Activated naive CD8-positive, alpha-beta T cell treated with anti-CD3 and anti-CD28 coated beads, Interleukin-2, amount 10 ng/mL, durations not matched to agents 7 days and 5 days (primary cell): ENCODE measurements at regions not wholly inside any gene's neighbourhood (a gene's known extent, or its start where the extent isn't known, plus 50 kb on each side); places are given as distances from the start of the nearest gene placed in this dataset.

ENCODE experiments used
- ATAC-seq: fragments of 150-1000 bp; cut with Tn5 transposase; one replicate; pipeline ENCODE4 v1.10.0; 2021; ENCODE audit warnings: low read depth, moderate library complexity
- POLR2A ChIA-PET: fragments of 350-600 bp; sonication (Branson Sonifier 250); formaldehyde crosslinking; loops from one replicate; lab custom pipeline; 2021; ENCODE audit warnings: antibody characterized with exemption; lab: Charles Lee
- DNase-seq: peaks from one replicate; pipeline ENCODE4 v3.0.0; 2021
- H3K27ac Mint-ChIP-seq: one replicate; pipeline ENCODE4 v1.8.0; 2022; ENCODE audit warnings: mild to moderate bottlenecking, mixed read lengths
- H3K27me3 Mint-ChIP-seq: one replicate; pipeline ENCODE4 v1.8.0; 2022; ENCODE audit warnings: mild to moderate bottlenecking, moderate library complexity, mixed read lengths
- H3K36me3 Mint-ChIP-seq: one replicate; pipeline ENCODE4 v1.8.0; 2021; ENCODE audit warnings: mild to moderate bottlenecking, mixed read lengths
- H3K4me1 Mint-ChIP-seq: one replicate; pipeline ENCODE4 v1.8.0; 2021; ENCODE audit warnings: mixed read lengths
- H3K4me3 Mint-ChIP-seq: one replicate; pipeline ENCODE4 v1.8.0; 2022; ENCODE audit warnings: mild to moderate bottlenecking, moderate library complexity, mixed read lengths
- H3K9me3 Mint-ChIP-seq: one replicate; pipeline ENCODE4 v1.8.0; 2021; ENCODE audit warnings: mixed read lengths

GRCh38 chr6:132244744-132245143 lies 156.5 kb downstream of the MOXD1 start:
- no peak overlapping the region for H3K4me3 Mint-ChIP-seq
- ATAC-seq, result no peak
- no peaks in the 10 kb centered on the region for H3K36me3 Mint-ChIP-seq
- H3K27me3 Mint-ChIP-seq, result no peaks in the 10 kb centered on the region
- H3K4me1 Mint-ChIP-seq, result no peaks in the 10 kb centered on the region
- no peak overlapping the region for H3K27ac Mint-ChIP-seq
- DNase-seq, result no peak
- POLR2A ChIA-PET, result no interaction called here
- no peaks in the 10 kb centered on the region for H3K9me3 Mint-ChIP-seq

DNA sequence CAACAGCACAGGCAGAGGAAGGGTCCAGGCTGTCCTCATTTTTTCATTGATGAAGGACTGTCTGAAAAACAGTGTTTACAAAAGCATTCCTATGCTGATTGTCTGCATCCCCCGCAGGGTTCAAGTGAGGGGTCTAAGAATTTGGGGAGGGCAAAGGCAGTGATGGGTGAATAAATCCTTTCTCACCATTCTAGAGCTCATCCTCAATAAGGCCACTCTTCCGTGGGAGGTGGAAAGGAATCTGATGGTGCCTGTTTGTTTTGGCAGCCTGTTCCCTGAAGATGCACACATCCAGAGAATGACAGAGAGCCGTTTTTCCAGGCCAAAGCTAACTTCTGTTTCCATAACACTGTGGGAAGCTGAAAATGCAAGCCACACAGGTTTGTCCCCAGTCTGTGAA lies 164.5 kb downstream of the MOXD1 start:
- Mint-ChIP-seq H3K27ac (no peak overlapping the region), H3K36me3 (no peaks in the 10 kb centered on the region), H3K4me3 (no peak overlapping the region), H3K9me3 (no peaks in the 10 kb centered on the region), H3K4me1 (no peaks in the 10 kb centered on the region), H3K27me3 (peaks cover 10% of the 10 kb centered on the region)
- no peak for DNase-seq
- ATAC-seq, result no peak
- POLR2A ChIA-PET, result no interaction called here

GRCh38 chr6:132236281-132236680 lies 165.0 kb downstream of the MOXD1 start:
- DNase-seq (no peak), ATAC-seq (no peak)
- Mint-ChIP-seq H3K9me3 (no peaks in the 10 kb centered on the region), H3K4me1 (no peaks in the 10 kb centered on the region), H3K4me3 (no peak overlapping the region), H3K36me3 (no peaks in the 10 kb centered on the region), H3K27ac (no peak overlapping the region), H3K27me3 (peaks cover 10% of the 10 kb centered on the region)
- POLR2A ChIA-PET, result no interaction called here

- H3K4me3 Mint-ChIP-seq, result no peak overlapping the region
- POLR2A ChIA-PET, result no interaction called here
- H3K27me3 Mint-ChIP-seq, result peaks cover 10% of the 10 kb centered on the region
- H3K27ac Mint-ChIP-seq, result no peak overlapping the region
- ATAC-seq (no peak), DNase-seq (no peak)
- H3K36me3 Mint-ChIP-seq, result no peaks in the 10 kb centered on the region
- H3K9me3 Mint-ChIP-seq, result no peaks in the 10 kb centered on the region
- H3K4me1 Mint-ChIP-seq, result no peaks in the 10 kb centered on the region
Measured at GRCh38 chr6:132235596-132236280, 165.5 kb downstream of the MOXD1 start.

- DNase-seq (no peak), ATAC-seq (no peak)
- H3K4me1 Mint-ChIP-seq, result no peaks in the 10 kb centered on the region
- no peak overlapping the region for H3K27ac Mint-ChIP-seq
- H3K9me3 Mint-ChIP-seq, result no peaks in the 10 kb centered on the region
- H3K36me3 Mint-ChIP-seq, result no peaks in the 10 kb centered on the region
- POLR2A ChIA-PET, result no interaction called here
- peaks cover 10% of the 10 kb centered on the region for H3K27me3 Mint-ChIP-seq
- no peak overlapping the region for H3K4me3 Mint-ChIP-seq
Measured at GRCh38 chr6:132234356-132234755, 166.9 kb downstream of the MOXD1 start.

DNA sequence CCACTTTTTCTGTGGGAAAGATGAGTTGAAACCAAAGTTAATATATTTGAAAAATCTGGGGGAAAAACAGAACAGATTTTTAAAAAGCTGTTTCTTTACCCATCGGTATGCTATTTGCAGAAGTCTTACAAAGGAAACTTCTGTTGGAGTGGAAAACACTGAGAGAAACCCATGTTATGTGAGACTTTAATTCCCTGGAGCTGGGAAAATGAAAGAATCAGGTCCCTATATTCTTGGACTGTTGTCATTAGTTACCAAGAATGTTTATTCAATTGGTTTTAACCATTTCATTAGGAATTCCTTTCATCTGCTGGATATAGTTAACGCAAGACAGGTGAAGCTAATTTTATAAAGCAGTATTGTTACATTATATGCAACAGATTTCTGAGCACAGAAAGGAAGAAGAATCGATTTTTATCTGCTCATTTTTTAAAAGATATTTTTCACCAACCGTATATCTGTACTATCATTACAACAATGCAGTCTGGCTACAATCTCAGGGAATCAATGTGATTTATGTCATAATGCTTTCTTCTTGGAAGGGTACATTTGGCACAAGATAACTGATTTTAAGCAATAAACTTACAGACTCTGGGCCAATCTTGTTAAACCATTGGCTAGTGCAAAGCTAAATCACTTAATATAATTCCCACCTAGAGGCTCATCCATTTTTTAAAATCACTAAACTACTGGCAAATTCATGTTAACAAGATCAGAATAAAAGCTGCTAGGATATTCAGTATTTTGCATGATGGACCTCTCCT lies 170.0 kb downstream of the MOXD1 start:
- H3K4me3 Mint-ChIP-seq, result no peak overlapping the region
- H3K36me3 Mint-ChIP-seq, result no peaks in the 10 kb centered on the region
- H3K4me1 Mint-ChIP-seq, result no peaks in the 10 kb centered on the region
- DNase-seq (no peak), ATAC-seq (no peak)
- POLR2A ChIA-PET, result no interaction called here
- H3K27me3 Mint-ChIP-seq, result peaks cover 6% of the 10 kb centered on the region
- H3K27ac Mint-ChIP-seq, result no peak overlapping the region
- H3K9me3 Mint-ChIP-seq, result no peaks in the 10 kb centered on the region

DNA sequence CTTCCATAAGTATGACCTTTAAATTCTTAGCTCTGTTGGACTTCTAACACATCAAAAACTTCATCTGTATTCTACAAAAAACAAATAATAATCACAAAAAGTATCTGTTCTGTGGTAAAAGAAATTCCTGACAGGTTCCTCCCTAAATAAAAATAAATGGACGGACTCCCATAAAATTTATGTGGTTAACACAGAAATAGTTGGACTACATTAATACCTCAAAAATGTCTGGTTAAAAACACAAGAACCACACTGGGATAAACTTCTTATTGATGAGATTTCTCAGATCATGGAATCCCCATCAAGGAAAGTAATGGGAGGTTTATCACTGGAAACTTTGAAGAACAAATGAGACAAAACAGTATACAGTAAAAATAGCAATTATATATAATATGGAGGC lies 172.4 kb downstream of the MOXD1 start:
- H3K9me3 Mint-ChIP-seq, result peaks cover 6% of the 10 kb centered on the region
- POLR2A ChIA-PET, result no interaction called here
- H3K4me1 Mint-ChIP-seq, result no peaks in the 10 kb centered on the region
- no peak overlapping the region for H3K4me3 Mint-ChIP-seq
- no peak overlapping the region for H3K27ac Mint-ChIP-seq
- ATAC-seq, result no peak
- H3K36me3 Mint-ChIP-seq, result no peaks in the 10 kb centered on the region
- H3K27me3 Mint-ChIP-seq, result peaks cover 3% of the 10 kb centered on the region
- DNase-seq, result no peak

DNA sequence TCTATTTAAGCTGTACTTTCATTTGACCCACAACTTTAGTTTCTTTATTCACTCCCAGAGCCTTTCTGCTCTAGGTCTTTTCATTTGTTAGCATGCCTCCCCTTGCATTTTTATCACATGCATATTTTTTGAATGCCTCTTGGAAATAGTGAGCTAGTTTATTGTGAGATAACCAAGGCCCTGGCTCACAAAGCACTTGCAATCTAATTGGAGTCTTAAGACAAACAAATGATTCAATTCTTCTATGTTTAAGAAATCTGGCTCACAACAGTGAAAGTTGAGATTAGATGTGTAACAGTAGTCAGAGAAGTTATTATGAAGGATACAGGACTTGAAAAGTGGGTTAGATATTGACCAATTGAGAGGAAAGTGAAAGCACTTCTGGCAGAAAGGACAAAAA lies 173.4 kb downstream of the MOXD1 start:
- H3K9me3 Mint-ChIP-seq, result peaks cover 6% of the 10 kb centered on the region
- DNase-seq (no peak), ATAC-seq (no peak)
- peaks cover 3% of the 10 kb centered on the region for H3K27me3 Mint-ChIP-seq
- POLR2A ChIA-PET, result no interaction called here
- no peak overlapping the region for H3K4me3 Mint-ChIP-seq
- no peak overlapping the region for H3K27ac Mint-ChIP-seq
- H3K4me1 Mint-ChIP-seq, result no peaks in the 10 kb centered on the region
- H3K36me3 Mint-ChIP-seq, result no peaks in the 10 kb centered on the region

DNA sequence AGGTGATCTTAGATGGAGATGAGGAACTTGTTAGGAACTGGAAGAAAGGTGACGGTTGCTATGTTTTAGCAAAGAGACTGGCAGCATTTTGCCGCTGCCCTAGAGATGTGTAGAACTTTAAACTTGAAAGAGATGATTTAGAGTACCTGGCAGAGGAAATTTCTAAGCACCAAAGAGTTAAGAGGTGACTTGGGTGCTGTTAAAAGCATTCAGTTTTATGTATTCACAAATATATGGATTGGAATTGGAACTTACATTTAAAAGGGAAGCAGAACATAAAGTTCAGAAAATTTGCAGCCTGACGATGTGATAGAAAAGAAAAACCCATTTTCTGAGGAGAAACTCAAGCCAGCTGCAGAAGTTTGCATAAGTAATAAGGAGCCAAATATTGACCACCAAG lies 176.3 kb downstream of the MOXD1 start:
- no peaks in the 10 kb centered on the region for H3K4me1 Mint-ChIP-seq
- ATAC-seq (no peak), DNase-seq (no peak)
- peaks cover 5% of the 10 kb centered on the region for H3K27me3 Mint-ChIP-seq
- no peak overlapping the region for H3K4me3 Mint-ChIP-seq
- peaks cover 6% of the 10 kb centered on the region for H3K9me3 Mint-ChIP-seq
- POLR2A ChIA-PET, result no interaction called here
- H3K36me3 Mint-ChIP-seq, result no peaks in the 10 kb centered on the region
- H3K27ac Mint-ChIP-seq, result no peak overlapping the region

DNA sequence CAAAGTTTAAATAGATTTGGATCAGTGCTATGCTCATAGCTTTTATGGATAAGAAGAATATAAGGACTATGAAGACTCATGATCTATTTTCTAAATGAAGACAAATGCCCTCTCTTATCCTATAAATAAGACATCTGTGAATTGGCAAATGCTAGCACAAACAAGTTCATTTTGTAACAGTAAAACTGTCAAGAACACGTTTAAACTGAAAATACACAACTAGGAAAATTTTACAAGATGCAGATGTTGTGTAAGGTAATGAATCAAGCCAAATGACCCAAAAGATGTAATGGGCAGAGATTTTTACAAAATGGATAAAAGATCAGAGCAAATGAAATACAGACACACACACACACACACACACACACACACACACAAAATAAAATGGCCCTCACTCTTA lies 180.5 kb downstream of the MOXD1 start:
- POLR2A ChIA-PET, result no interaction called here
- no peak for DNase-seq

GRCh38 chr6:132219901-132220300 lies 181.4 kb downstream of the MOXD1 start:
- Mint-ChIP-seq H3K4me1 (no peaks in the 10 kb centered on the region), H3K27ac (no peak overlapping the region), H3K9me3 (peaks cover 3% of the 10 kb centered on the region), H3K4me3 (no peak overlapping the region), H3K27me3 (peaks cover 8% of the 10 kb centered on the region), H3K36me3 (no peaks in the 10 kb centered on the region)
- no peak for DNase-seq
- ATAC-seq, result no peak
- POLR2A ChIA-PET, result no interaction called here

More for the DNA sequence above, 180.5 kb downstream of the MOXD1 start:
- H3K27ac Mint-ChIP-seq, result no peak overlapping the region
- H3K4me1 Mint-ChIP-seq, result no peaks in the 10 kb centered on the region
- no peak overlapping the region for H3K4me3 Mint-ChIP-seq
- H3K9me3 Mint-ChIP-seq, result peaks cover 3% of the 10 kb centered on the region
- peaks cover 8% of the 10 kb centered on the region for H3K27me3 Mint-ChIP-seq
- no peak for ATAC-seq
- H3K36me3 Mint-ChIP-seq, result no peaks in the 10 kb centered on the region

GRCh38 chr6:132218059-132218696 lies 183.1 kb downstream of the MOXD1 start:
- Mint-ChIP-seq H3K36me3 (no peaks in the 10 kb centered on the region), H3K27me3 (peaks cover 8% of the 10 kb centered on the region), H3K4me3 (no peak overlapping the region), H3K27ac (no peak overlapping the region), H3K4me1 (no peaks in the 10 kb centered on the region), H3K9me3 (no peaks in the 10 kb centered on the region)
- ATAC-seq (no peak), DNase-seq (no peak)
- POLR2A ChIA-PET, result no interaction called here

DNA sequence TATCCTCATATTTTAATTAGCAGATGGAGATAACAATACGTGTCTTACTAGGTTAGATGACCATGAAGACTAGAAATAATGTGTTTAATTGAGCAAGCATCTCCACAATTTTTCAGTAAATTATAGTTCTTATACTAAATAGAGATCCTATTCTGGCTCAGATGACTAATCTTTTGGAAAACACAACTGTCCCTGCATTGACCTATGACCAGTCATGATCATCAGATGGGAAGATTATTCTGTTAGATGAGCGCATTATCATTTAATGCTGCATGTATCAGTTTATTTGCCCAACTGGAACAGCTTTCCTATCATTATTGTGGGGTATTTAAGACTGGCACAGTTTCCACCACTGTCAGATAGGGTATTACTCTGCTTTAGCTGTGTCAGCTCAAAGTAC lies 185.5 kb downstream of the MOXD1 start:
- ATAC-seq (no peak), DNase-seq (no peak)
- Mint-ChIP-seq H3K27me3 (peaks cover 11% of the 10 kb centered on the region), H3K36me3 (no peaks in the 10 kb centered on the region), H3K27ac (no peak overlapping the region), H3K4me3 (no peak overlapping the region), H3K9me3 (no peaks in the 10 kb centered on the region), H3K4me1 (no peaks in the 10 kb centered on the region)
- POLR2A ChIA-PET, result no interaction called here

- Mint-ChIP-seq H3K27ac (no peak overlapping the region), H3K27me3 (peaks cover 6% of the 10 kb centered on the region), H3K9me3 (no peaks in the 10 kb centered on the region), H3K4me1 (no peaks in the 10 kb centered on the region), H3K36me3 (no peaks in the 10 kb centered on the region), H3K4me3 (no peak overlapping the region)
- POLR2A ChIA-PET, result no interaction called here
- DNase-seq (no peak), ATAC-seq (no peak)
Measured at GRCh38 chr6:132214716-132215115, 186.6 kb downstream of the MOXD1 start.
